Gastroesophageal sphincter (tissue), 3 donors: ENCODE measurements at regions not wholly inside any gene's neighbourhood (a gene's known extent, or its start where the extent isn't known, plus 50 kb on each side); places are given as distances from the start of the nearest gene placed in this dataset.

Experiments
- EP300 ChIP-seq: sonication (generic); formaldehyde crosslinking; IDR thresholded peaks from one replicate; pipeline ENCODE4 v1.6.1; 2017; ENCODE audit warnings: antibody characterized with exemption, mild to moderate bottlenecking
- POLR2A ChIP-seq, 2 donors: fragments of 450-650 bp; IDR thresholded peaks; one replicate each; pipeline ENCODE4 v1.6.1; 2017; ENCODE audit warnings: antibody characterized with exemption in 2 of 2, mild to moderate bottlenecking in 2 of 2, moderate library complexity in 1 of 2
- POLR2AphosphoS5 ChIP-seq: sonication (generic); formaldehyde crosslinking; IDR thresholded peaks from one replicate; pipeline ENCODE4 v1.6.1; 2017; ENCODE audit warnings: antibody characterized with exemption
- TF ChIP-seq, protein P1 (sequence below), 4 experiments: fragments of 200-600 bp in 2 of 4; fragments of 450-650 bp in 2 of 4; sonication (generic) in 1 of 4; IDR thresholded peaks; one replicate each; pipeline ENCODE4 v1.5.1; 2017 to 2019; ENCODE audit warnings: antibody characterized with exemption in 4 of 4, mild to moderate bottlenecking in 2 of 4, moderate library complexity in 2 of 4

DNA sequence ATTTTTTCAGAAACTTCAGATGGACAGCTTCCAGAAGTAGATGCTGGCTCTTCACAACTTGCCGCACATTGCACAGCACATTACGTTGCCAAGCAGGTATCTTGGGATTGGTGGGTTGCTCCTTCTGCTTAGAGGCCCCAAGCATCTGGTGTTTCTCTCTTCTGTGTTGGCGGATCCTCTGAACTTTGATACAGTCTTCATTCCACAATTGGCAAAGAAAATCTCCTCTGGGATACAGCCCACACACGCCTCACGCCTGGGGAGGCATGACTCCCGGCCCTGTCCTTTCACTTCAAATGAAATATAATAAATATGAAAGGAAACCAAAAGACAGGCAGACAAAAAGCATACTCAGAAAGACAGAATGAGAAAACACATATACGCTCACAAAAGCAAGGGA, 72.3 kb upstream of the PPP2R5A start:
- TF ChIP-seq, protein P1, sequence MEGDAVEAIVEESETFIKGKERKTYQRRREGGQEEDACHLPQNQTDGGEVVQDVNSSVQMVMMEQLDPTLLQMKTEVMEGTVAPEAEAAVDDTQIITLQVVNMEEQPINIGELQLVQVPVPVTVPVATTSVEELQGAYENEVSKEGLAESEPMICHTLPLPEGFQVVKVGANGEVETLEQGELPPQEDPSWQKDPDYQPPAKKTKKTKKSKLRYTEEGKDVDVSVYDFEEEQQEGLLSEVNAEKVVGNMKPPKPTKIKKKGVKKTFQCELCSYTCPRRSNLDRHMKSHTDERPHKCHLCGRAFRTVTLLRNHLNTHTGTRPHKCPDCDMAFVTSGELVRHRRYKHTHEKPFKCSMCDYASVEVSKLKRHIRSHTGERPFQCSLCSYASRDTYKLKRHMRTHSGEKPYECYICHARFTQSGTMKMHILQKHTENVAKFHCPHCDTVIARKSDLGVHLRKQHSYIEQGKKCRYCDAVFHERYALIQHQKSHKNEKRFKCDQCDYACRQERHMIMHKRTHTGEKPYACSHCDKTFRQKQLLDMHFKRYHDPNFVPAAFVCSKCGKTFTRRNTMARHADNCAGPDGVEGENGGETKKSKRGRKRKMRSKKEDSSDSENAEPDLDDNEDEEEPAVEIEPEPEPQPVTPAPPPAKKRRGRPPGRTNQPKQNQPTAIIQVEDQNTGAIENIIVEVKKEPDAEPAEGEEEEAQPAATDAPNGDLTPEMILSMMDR (IDR thresholded peaks at IDR 0.05) = no peak
- TF ChIP-seq EP300 (no peak), POLR2AphosphoS5 (no peak), POLR2A (IDR thresholded peaks at IDR 0.05) (no peak)
